T1000 (cell line): ENCODE measurements at regions not wholly inside any gene's neighbourhood (a gene's known extent, or its start where the extent isn't known, plus 50 kb on each side); places are given as distances from the start of the nearest gene placed in this dataset.

Source experiments
- DNase-seq: peaks from one replicate; lab custom pipeline; 2025; ENCODE audit warnings: mixed read lengths; lab: John Stamatoyannopoulos, UW

- no peak for DNase-seq
These were observed 280.7 kb upstream of the NR5A2 start for GRCh38 chr1:199746666-199747384.

- DNase-seq: no peak
These were observed 279.5 kb upstream of the NR5A2 start for GRCh38 chr1:199747984-199748383.

GRCh38 chr1:199751506-199751905 is 276.0 kb upstream of the NR5A2 start:
- DNase-seq: no peak

GRCh38 chr1:199751962-199752687 is 275.4 kb upstream of the NR5A2 start:
- DNase-seq: no peak

- no peak for DNase-seq
These were observed 274.9 kb upstream of the NR5A2 start for GRCh38 chr1:199752688-199753027.

GRCh38 chr1:199753513-199753912 is 274.0 kb upstream of the NR5A2 start:
- DNase-seq: no peak

- no peak for DNase-seq
These were observed 271.4 kb upstream of the NR5A2 start for GRCh38 chr1:199756066-199756465.

- DNase-seq: no peak
These were observed 268.8 kb upstream of the NR5A2 start for GRCh38 chr1:199758626-199759255.

- peak; percentile 29 for DNase-seq
These were observed 268.2 kb upstream of the NR5A2 start for GRCh38 chr1:199759268-199759730.

- no peak for DNase-seq
These were observed 264.9 kb upstream of the NR5A2 start for GRCh38 chr1:199762572-199762971.

- DNase-seq: no peak
These were observed 261.2 kb upstream of the NR5A2 start for GRCh38 chr1:199766218-199766792.

- DNase-seq: no peak
These were observed 259.8 kb upstream of the NR5A2 start for GRCh38 chr1:199767700-199768099.

GRCh38 chr1:199774433-199775089 is 252.9 kb upstream of the NR5A2 start:
- DNase-seq: no peak

- no peak for DNase-seq
These were observed 250.6 kb upstream of the NR5A2 start for GRCh38 chr1:199776768-199777497.

GRCh38 chr1:199778324-199778955 is 249.1 kb upstream of the NR5A2 start:
- DNase-seq: no peak

- no peak for DNase-seq
These were observed 247.4 kb upstream of the NR5A2 start for GRCh38 chr1:199780091-199780490.

GRCh38 chr1:199780948-199781670 is 246.4 kb upstream of the NR5A2 start:
- no peak for DNase-seq

- DNase-seq: no peak
These were observed 243.2 kb upstream of the NR5A2 start for GRCh38 chr1:199784138-199784895.

GRCh38 chr1:199786695-199787094 is 240.8 kb upstream of the NR5A2 start:
- DNase-seq: no peak

GRCh38 chr1:199789141-199789540 is 238.4 kb upstream of the NR5A2 start:
- DNase-seq: no peak
